HG02759 (cell line): ENCODE measurements at regions not wholly inside any gene's neighbourhood (a gene's known extent, or its start where the extent isn't known, plus 50 kb on each side); places are given as distances from the start of the nearest gene placed in this dataset.
"Not testable (repeated sequence)": the region's sequence is repeated elsewhere in the genome, so short reads cannot be mapped to it uniquely, and the experiment has no call there.

Source experiments
- ATAC-seq: cut with Tn5 transposase; IDR thresholded peaks from one replicate; pipeline ENCODE4 v1.9.1; 2021; ENCODE audit warnings: mild to moderate bottlenecking, moderate library complexity; ENCODE audit not compliant: unreplicated experiment

- ATAC-seq: no peak
Observed at GRCh38 chr7:91564101-91564500, 299.9 kb downstream of the FZD1 start.

GRCh38 chr7:91564541-91564940 is 300.3 kb downstream of the FZD1 start:
- ATAC-seq: no peak

GRCh38 chr7:91565499-91566401 is 301.5 kb downstream of the FZD1 start:
- no peak for ATAC-seq

- ATAC-seq: no peak
Observed at GRCh38 chr7:91566402-91566732, 302.1 kb downstream of the FZD1 start.

- ATAC-seq: no peak
Observed at GRCh38 chr7:91567081-91568012, 303.1 kb downstream of the FZD1 start.

- ATAC-seq: no peak
Observed at GRCh38 chr7:91568138-91568537, 303.9 kb downstream of the FZD1 start.

GRCh38 chr7:91569728-91570457 is 305.7 kb downstream of the FZD1 start:
- no peak for ATAC-seq

- ATAC-seq: no peak
Observed at GRCh38 chr7:91570560-91570959, 306.3 kb downstream of the FZD1 start.

- ATAC-seq: no peak
Observed at GRCh38 chr7:91571601-91572000, 307.4 kb downstream of the FZD1 start.

GRCh38 chr7:91573405-91573804 is 307.1 kb downstream of the MTERF1 start:
- no peak for ATAC-seq

- not testable (repeated sequence) for ATAC-seq
Observed at GRCh38 chr7:91576459-91576858, 304.0 kb downstream of the MTERF1 start.

GRCh38 chr7:91579837-91580236 is 300.7 kb downstream of the MTERF1 start:
- no peak for ATAC-seq

GRCh38 chr7:91582799-91583477 is 297.6 kb downstream of the MTERF1 start:
- no peak for ATAC-seq

GRCh38 chr7:91596287-91596686 is 284.2 kb downstream of the MTERF1 start:
- no peak for ATAC-seq

GRCh38 chr7:91598791-91599190 is 281.7 kb downstream of the MTERF1 start:
- ATAC-seq: no peak

- ATAC-seq: no peak
Observed at GRCh38 chr7:91600112-91600511, 280.4 kb downstream of the MTERF1 start.

- no peak for ATAC-seq
Observed at GRCh38 chr7:91603707-91604106, 276.8 kb downstream of the MTERF1 start.

GRCh38 chr7:91608606-91609005 is 271.9 kb downstream of the MTERF1 start:
- no peak for ATAC-seq

GRCh38 chr7:91609525-91609924 is 271.0 kb downstream of the MTERF1 start:
- no peak for ATAC-seq

GRCh38 chr7:91614431-91614830 is 266.1 kb downstream of the MTERF1 start:
- ATAC-seq: no peak
